ENCODE measurements at regions not wholly inside any gene's neighbourhood (a gene's known extent, or its start where the extent isn't known, plus 50 kb on each side); places are given as distances from the start of the nearest gene placed in this dataset.
"Not testable (repeated sequence)": the region's sequence is repeated elsewhere in the genome, so short reads cannot be mapped to it uniquely, and the experiment has no call there.

DNA sequence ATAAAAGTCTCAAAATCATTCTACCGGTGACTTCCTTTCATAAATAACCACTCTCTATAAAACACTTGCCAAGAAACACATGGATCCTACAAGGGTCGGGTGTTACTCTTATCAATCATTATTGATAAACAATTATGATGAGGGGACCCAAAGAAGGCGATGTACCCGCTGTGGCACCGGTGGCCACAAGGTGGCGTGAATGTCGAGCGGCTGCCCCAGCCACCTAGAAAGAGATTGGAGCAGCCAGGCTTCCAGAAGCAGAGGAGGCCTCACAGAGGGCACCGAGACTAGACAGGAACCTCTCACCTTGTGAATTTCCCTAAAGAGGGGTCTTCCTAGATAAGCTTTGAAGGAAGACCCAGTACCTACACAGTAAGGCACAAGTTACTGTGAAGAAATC, 80.5 kb upstream of the GOLGA6L6 start:
- FAIRE-seq: not testable (repeated sequence)

DNA sequence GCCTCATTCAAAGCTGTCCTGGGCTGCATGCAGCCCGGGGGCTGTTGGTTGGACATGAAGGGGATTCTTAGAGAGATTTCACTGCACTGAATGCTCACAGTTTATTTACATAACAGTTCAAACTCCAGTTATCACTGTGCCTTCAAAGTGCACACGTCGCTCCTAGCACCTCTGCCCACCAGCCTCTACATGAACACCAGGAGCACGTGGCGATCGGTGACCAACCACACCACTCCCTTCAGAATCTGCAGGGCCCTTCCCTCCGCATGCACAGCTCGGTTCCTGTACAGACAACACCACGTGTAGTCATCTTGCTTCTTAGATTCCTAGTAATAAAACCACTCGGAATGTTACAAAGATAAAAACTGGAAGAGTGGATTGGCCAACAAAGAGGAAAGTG, 72.9 kb upstream of the GOLGA6L6 start:
- not testable (repeated sequence) for FAIRE-seq

DNA sequence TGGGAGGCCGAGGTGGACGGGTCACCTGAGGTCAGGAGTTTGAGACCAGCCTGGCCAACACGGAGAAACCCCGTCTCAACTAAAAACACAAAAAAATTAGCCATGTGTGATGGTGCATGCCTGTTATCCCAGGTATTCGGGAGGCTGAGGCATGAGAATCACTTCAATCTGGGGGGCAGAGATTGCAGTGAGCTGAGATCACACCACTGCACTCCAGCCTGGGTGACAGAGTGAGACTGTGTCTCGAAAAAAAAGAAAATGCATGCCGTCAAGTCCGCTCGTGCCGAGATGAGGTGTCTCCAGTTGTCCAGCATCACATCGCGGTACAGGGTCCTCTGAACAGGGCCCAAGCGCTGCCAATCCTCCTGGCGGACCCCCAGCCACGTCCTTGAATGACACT, 71.2 kb upstream of the GOLGA6L6 start:
- FAIRE-seq: not testable (repeated sequence)

DNA sequence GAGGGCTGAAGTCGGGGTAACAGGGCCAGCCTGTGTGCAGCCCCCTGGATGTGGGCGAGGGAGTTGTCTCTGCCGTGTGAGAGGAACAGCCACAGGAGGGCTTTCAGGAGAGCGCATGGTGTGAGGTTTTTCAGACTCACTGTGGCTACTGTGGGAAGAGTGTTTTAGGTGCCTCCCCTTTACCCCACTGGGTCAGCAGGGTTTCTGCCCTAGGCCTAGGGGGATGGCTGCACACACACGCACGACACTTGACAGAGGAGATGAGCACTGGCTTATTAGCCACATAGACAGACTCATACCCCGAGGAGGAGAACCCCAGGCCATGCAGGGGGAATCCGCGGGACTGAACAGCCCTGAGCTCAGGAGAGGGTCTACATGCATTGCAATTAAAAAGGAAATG, 70.8 kb upstream of the GOLGA6L6 start:
- FAIRE-seq: not testable (repeated sequence)

DNA sequence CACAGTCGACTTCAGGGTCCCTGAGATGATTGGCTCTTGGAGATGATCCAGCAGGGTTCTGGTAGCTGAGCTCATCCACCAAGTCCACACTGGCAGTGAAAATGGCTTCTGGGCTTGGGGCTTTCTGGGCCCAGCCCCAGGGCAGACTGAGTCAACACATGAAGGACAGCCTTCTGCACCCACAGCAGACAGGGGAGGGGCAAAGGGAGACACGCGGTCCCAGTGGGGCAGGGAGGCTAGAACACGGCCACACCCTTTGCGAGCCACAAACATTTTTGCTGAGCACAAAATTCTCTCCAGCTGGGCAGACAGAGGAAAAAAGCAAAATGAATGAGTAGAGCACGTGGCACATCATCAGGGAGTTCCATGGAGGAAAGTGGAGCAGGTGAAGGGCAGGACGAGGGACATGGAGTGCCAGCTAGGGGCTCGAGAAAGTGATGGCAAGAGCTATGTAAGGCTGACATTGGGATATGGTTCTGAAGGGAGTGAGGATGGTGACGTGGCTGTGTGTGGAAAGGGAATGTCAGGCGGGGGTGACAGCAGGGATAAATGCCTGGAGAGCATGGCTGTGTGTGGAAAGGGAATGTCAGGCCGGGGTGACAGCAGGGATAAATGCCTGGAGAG, 70.2 kb upstream of the GOLGA6L6 start:
- not testable (repeated sequence) for FAIRE-seq

DNA sequence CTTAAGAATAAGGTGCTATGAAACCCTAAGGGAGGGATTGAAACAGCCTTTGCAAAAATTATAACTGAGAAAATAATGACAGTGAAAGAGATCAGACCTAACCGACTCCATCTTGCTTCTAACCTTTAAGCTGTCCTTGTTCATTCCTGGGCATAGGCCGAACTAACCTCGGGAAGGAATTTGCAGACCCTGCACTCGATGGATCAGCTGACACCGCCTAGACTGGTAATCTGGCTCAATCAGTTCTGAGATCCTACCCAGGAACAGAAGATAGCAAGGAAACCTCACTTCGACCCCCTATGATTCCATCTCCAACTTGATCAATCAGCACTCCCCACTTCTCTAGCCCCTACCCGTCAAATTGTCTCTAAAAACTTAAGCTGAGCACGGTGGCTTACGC, 66.6 kb upstream of the GOLGA6L6 start:
- not testable (repeated sequence) for FAIRE-seq

DNA sequence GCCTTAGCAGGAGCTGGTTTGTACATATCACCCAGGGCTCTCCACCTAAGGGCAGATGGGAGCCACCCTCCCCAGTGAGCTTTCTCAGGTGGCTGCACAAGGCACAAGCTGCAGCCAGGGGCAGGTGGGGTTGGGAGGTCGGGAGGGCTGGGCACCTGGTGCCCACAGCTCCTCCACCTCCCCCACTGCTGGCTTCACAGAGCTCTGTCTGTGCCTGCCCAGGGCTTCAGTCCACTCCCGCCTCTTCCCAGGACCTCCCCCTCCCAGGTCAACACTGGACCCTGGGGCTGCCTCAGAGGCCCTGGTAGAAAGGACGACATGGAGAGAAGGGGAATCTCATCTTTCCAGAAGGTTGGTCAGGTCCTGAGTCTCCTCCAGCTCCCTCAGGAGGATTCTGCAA, 55.6 kb upstream of the GOLGA6L6 start:
- FAIRE-seq: not testable (repeated sequence)

DNA sequence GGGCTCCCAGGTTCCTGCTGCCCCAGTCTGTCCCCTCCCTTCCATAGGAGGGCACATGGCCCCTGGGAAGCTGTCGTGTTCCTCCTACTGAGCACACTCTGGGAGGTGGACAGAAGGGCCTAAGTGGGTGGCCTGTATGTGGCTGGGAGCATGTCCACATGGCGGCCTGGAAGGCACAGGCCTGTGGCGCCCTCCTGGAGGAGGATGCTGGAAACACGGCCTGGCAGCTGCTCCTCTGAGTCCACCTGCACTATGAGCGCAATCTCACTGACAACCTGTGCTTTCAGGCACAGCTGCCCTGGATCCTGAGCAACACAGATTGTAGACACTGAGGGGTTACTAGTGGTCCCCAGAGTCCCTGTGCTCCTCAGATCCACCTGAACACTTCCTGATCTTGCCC, 52.6 kb upstream of the GOLGA6L6 start:
- FAIRE-seq: not testable (repeated sequence)

DNA sequence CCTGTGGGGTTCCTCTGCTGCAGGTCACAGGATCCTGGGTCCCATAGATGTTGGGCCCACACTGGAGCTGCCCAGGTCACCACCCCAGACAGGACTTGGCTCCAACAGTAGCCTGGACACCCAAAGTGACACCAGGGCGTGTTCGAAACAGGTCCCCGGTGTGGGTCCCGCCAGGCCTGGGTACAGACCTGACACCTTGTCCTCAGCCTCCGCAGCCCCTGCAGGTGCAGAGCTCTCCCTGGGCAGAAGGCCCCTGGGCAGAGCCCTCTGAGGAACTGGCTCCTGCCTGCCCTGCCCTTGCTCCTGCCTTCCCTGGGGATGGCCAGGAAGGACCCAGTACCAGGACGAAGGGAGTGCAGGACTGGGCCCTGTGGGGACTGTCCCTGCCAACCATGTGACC, 50.3 kb upstream of the GOLGA6L6 start:
- not testable (repeated sequence) for FAIRE-seq

Measured in islet of Langerhans (tissue), 1 donor.